ENCODE measurements at regions not wholly inside any gene's neighbourhood (a gene's known extent, or its start where the extent isn't known, plus 50 kb on each side); places are given as distances from the start of the nearest gene placed in this dataset.

- TF ChIP-seq CTCF (IDR thresholded peaks at IDR 0.05), result no peak
- no peak for ATAC-seq
- Histone ChIP-seq H3K27ac (no peak overlapping the region), H3K4me3 (no peak overlapping the region), H3K27me3 (no peaks in the 10 kb centered on the region), H3K9me3 (no peaks in the 10 kb centered on the region), H3K4me1 (no peaks in the 10 kb centered on the region), H3K36me3 (no peaks in the 10 kb centered on the region)
- intact Hi-C loops (cut with DNase I), result no loop called here
- DNase-seq, result no peak
These were observed 272.5 kb downstream of the SIPA1L2 start for GRCh38 chr1:232357416-232357815.

GRCh38 chr1:232355162-232356006 is 274.5 kb downstream of the SIPA1L2 start:
- Histone ChIP-seq H3K4me3 (no peak overlapping the region), H3K36me3 (no peaks in the 10 kb centered on the region), H3K9me3 (no peaks in the 10 kb centered on the region), H3K4me1 (no peaks in the 10 kb centered on the region), H3K27me3 (no peaks in the 10 kb centered on the region), H3K27ac (no peak overlapping the region)
- DNase-seq (no peak), ATAC-seq (no peak)
- intact Hi-C loops (cut with DNase I), result no loop called here
- no peak for TF ChIP-seq CTCF (IDR thresholded peaks at IDR 0.05)

GRCh38 chr1:232353001-232353400 is 276.9 kb downstream of the SIPA1L2 start:
- no peaks in the 10 kb centered on the region for H3K4me1 ChIP-seq
- H3K9me3 ChIP-seq, result no peaks in the 10 kb centered on the region
- no peak overlapping the region for H3K4me3 ChIP-seq
- no peaks in the 10 kb centered on the region for H3K36me3 ChIP-seq
- DNase-seq (no peak), ATAC-seq (no peak)
- no peak for TF ChIP-seq CTCF (IDR thresholded peaks at IDR 0.05)
- H3K27me3 ChIP-seq, result no peaks in the 10 kb centered on the region
- no peak overlapping the region for H3K27ac ChIP-seq
- intact Hi-C loops (cut with DNase I), result no loop called here

GRCh38 chr1:232352366-232352765 is 277.6 kb downstream of the SIPA1L2 start:
- no peak overlapping the region for H3K27ac ChIP-seq
- intact Hi-C loops (cut with DNase I), result no loop called here
- no peak for ATAC-seq
- H3K9me3 ChIP-seq, result no peaks in the 10 kb centered on the region
- no peaks in the 10 kb centered on the region for H3K4me1 ChIP-seq
- H3K27me3 ChIP-seq, result no peaks in the 10 kb centered on the region
- no peak for DNase-seq
- no peaks in the 10 kb centered on the region for H3K36me3 ChIP-seq
- no peak for TF ChIP-seq CTCF (IDR thresholded peaks at IDR 0.05)
- H3K4me3 ChIP-seq, result no peak overlapping the region

GRCh38 chr1:232351335-232351734 is 278.6 kb downstream of the SIPA1L2 start:
- Histone ChIP-seq H3K36me3 (no peaks in the 10 kb centered on the region), H3K4me1 (no peaks in the 10 kb centered on the region), H3K27ac (no peak overlapping the region), H3K4me3 (no peak overlapping the region), H3K9me3 (no peaks in the 10 kb centered on the region), H3K27me3 (no peaks in the 10 kb centered on the region)
- intact Hi-C loops (cut with DNase I), result no loop called here
- TF ChIP-seq CTCF (IDR thresholded peaks at IDR 0.05), result no peak
- DNase-seq (no peak), ATAC-seq (no peak)

All from upper lobe of right lung (tissue), 1 donor.